ENCODE measurements at regions not wholly inside any gene's neighbourhood (a gene's known extent, or its start where the extent isn't known, plus 50 kb on each side); places are given as distances from the start of the nearest gene placed in this dataset.

GRCh38 chr2:145140658-145141057, 620.7 kb upstream of the ZEB2 start:
- TF ChIP-seq, protein P1, sequence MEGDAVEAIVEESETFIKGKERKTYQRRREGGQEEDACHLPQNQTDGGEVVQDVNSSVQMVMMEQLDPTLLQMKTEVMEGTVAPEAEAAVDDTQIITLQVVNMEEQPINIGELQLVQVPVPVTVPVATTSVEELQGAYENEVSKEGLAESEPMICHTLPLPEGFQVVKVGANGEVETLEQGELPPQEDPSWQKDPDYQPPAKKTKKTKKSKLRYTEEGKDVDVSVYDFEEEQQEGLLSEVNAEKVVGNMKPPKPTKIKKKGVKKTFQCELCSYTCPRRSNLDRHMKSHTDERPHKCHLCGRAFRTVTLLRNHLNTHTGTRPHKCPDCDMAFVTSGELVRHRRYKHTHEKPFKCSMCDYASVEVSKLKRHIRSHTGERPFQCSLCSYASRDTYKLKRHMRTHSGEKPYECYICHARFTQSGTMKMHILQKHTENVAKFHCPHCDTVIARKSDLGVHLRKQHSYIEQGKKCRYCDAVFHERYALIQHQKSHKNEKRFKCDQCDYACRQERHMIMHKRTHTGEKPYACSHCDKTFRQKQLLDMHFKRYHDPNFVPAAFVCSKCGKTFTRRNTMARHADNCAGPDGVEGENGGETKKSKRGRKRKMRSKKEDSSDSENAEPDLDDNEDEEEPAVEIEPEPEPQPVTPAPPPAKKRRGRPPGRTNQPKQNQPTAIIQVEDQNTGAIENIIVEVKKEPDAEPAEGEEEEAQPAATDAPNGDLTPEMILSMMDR (IDR thresholded peaks at IDR 0.05): no peak
- no peak for TF ChIP-seq POLR2A (IDR thresholded peaks at IDR 0.05)
